ACC112 (cell line): ENCODE measurements at regions not wholly inside any gene's neighbourhood (a gene's known extent, or its start where the extent isn't known, plus 50 kb on each side); places are given as distances from the start of the nearest gene placed in this dataset.

Experiments
- H2AFZ ChIP-seq: fragments of 200-600 bp; sonication (generic); one replicate; pipeline ENCODE4 v1.6.0; 2017; ENCODE audit warnings: antibody characterized with exemption, low read length; ENCODE audit not compliant: unreplicated experiment
- H3K27ac ChIP-seq: fragments of 200-600 bp; sonication (generic); 2 replicates; pipeline ENCODE4 v1.5.1; 2014; ENCODE audit warnings: low read depth, mild to moderate bottlenecking, antibody characterized with exemption, low read length, moderate library complexity
- H3K27me3 ChIP-seq: fragments of 200-600 bp; sonication (generic); 2 replicates; pipeline ENCODE4 v1.6.1; 2014; ENCODE audit warnings: mild to moderate bottlenecking, antibody characterized with exemption, low read length, moderate library complexity, mixed read lengths; ENCODE audit not compliant: insufficient read depth
- H3K36me3 ChIP-seq: fragments of 200-600 bp; sonication (generic); 2 replicates; pipeline ENCODE4 v1.6.1; 2016; ENCODE audit warnings: mild to moderate bottlenecking, antibody characterized with exemption, low read length, moderate library complexity, mixed read lengths; ENCODE audit not compliant: insufficient read depth
- H3K4me1 ChIP-seq: fragments of 200-600 bp; sonication (generic); one replicate; pipeline ENCODE4 v1.6.1; 2016; ENCODE audit warnings: low read length, mixed read lengths; ENCODE audit not compliant: insufficient read depth, unreplicated experiment, control insufficient read depth
- H3K4me3 ChIP-seq: fragments of 200-600 bp; sonication (generic); 2 replicates; pipeline ENCODE4 v1.5.1; 2014; ENCODE audit warnings: mild to moderate bottlenecking, low read depth, low read length
- H3K79me2 ChIP-seq: fragments of 200-600 bp; sonication (generic); one replicate; pipeline ENCODE4 v1.6.0; 2016; ENCODE audit warnings: low read length; ENCODE audit not compliant: control insufficient read depth, unreplicated experiment, insufficient read depth

GRCh38 chr16:55380485-55380884 is 56.5 kb downstream of the IRX6 start:
- Histone ChIP-seq H3K27me3 (peaks cover 26% of the 10 kb centered on the region), H3K27ac (no peak overlapping the region), H2AFZ (no peak overlapping the region), H3K4me1 (no peaks in the 10 kb centered on the region), H3K79me2 (no peaks in the 10 kb centered on the region), H3K4me3 (no peak overlapping the region), H3K36me3 (no peaks in the 10 kb centered on the region)

GRCh38 chr16:55384288-55385247 is 60.6 kb downstream of the IRX6 start:
- Histone ChIP-seq H2AFZ (no peak overlapping the region), H3K36me3 (no peaks in the 10 kb centered on the region), H3K27me3 (peaks cover 19% of the 10 kb centered on the region; the same call in 1 of the 2 replicates), H3K79me2 (no peaks in the 10 kb centered on the region), H3K27ac (no peak overlapping the region), H3K4me1 (no peaks in the 10 kb centered on the region), H3K4me3 (no peak overlapping the region)

GRCh38 chr16:55385359-55385758 is 61.4 kb downstream of the IRX6 start:
- no peaks in the 10 kb centered on the region for H3K79me2 ChIP-seq
- no peak overlapping the region for H2AFZ ChIP-seq
- no peaks in the 10 kb centered on the region for H3K4me1 ChIP-seq
- H3K27ac ChIP-seq, result no peak overlapping the region
- H3K4me3 ChIP-seq, result no peak overlapping the region
- no peaks in the 10 kb centered on the region for H3K36me3 ChIP-seq
- H3K27me3 ChIP-seq, result peaks cover 12% of the 10 kb centered on the region; the same call in 1 of the 2 replicates

GRCh38 chr16:55386534-55387296 is 62.7 kb downstream of the IRX6 start:
- H2AFZ ChIP-seq, result no peak overlapping the region
- H3K4me1 ChIP-seq, result no peaks in the 10 kb centered on the region
- peaks cover 3% of the 10 kb centered on the region; the same call in 1 of the 2 replicates for H3K27me3 ChIP-seq
- no peak overlapping the region for H3K4me3 ChIP-seq
- no peaks in the 10 kb centered on the region for H3K79me2 ChIP-seq
- H3K27ac ChIP-seq, result no peak overlapping the region
- H3K36me3 ChIP-seq, result no peaks in the 10 kb centered on the region

GRCh38 chr16:55388131-55388862 is 64.3 kb downstream of the IRX6 start:
- H3K4me3 ChIP-seq, result no peak overlapping the region
- H3K36me3 ChIP-seq, result no peaks in the 10 kb centered on the region
- peaks cover 12% of the 10 kb centered on the region; the same call in 1 of the 2 replicates for H3K27me3 ChIP-seq
- no peaks in the 10 kb centered on the region for H3K79me2 ChIP-seq
- no peak overlapping the region for H2AFZ ChIP-seq
- no peak overlapping the region for H3K27ac ChIP-seq
- no peaks in the 10 kb centered on the region for H3K4me1 ChIP-seq

GRCh38 chr16:55389426-55390073 is 65.5 kb downstream of the IRX6 start:
- Histone ChIP-seq H3K4me3 (no peak overlapping the region), H3K36me3 (no peaks in the 10 kb centered on the region), H3K79me2 (no peaks in the 10 kb centered on the region), H3K4me1 (no peaks in the 10 kb centered on the region), H3K27me3 (peaks cover 22% of the 10 kb centered on the region), H2AFZ (no peak overlapping the region), H3K27ac (no peak overlapping the region)

GRCh38 chr16:55390630-55391237 is 66.7 kb downstream of the IRX6 start:
- Histone ChIP-seq H3K4me3 (no peak overlapping the region), H2AFZ (no peak overlapping the region), H3K36me3 (no peaks in the 10 kb centered on the region), H3K27me3 (peaks cover 22% of the 10 kb centered on the region), H3K79me2 (no peaks in the 10 kb centered on the region), H3K4me1 (no peaks in the 10 kb centered on the region), H3K27ac (no peak overlapping the region)

- Histone ChIP-seq H3K4me3 (no peak overlapping the region), H3K36me3 (no peaks in the 10 kb centered on the region), H2AFZ (no peak overlapping the region), H3K27me3 (peaks cover 22% of the 10 kb centered on the region), H3K27ac (no peak overlapping the region), H3K79me2 (no peaks in the 10 kb centered on the region), H3K4me1 (no peaks in the 10 kb centered on the region)
Observed at GRCh38 chr16:55391760-55392375, 67.9 kb downstream of the IRX6 start.

- H2AFZ ChIP-seq, result no peak overlapping the region
- H3K27ac ChIP-seq, result no peak overlapping the region
- H3K27me3 ChIP-seq, result peaks cover 22% of the 10 kb centered on the region
- H3K36me3 ChIP-seq, result no peaks in the 10 kb centered on the region
- no peaks in the 10 kb centered on the region for H3K4me1 ChIP-seq
- no peaks in the 10 kb centered on the region for H3K79me2 ChIP-seq
- no peak overlapping the region for H3K4me3 ChIP-seq
Observed at GRCh38 chr16:55392701-55393100, 68.7 kb downstream of the IRX6 start.
